GM19468 (cell line): ENCODE measurements at regions not wholly inside any gene's neighbourhood (a gene's known extent, or its start where the extent isn't known, plus 50 kb on each side); places are given as distances from the start of the nearest gene placed in this dataset.

Experiments used
- ATAC-seq: cut with Tn5 transposase; IDR thresholded peaks from one replicate; pipeline ENCODE4 v1.9.1; 2021; ENCODE audit warnings: mild to moderate bottlenecking, moderate library complexity, moderate number of reproducible peaks; ENCODE audit not compliant: unreplicated experiment; ENCODE audit errors: extremely low read depth

- ATAC-seq, result no peak
These were observed 295.8 kb downstream of the GABRB3 start for GRCh38 chr15:26477044-26477443.

GRCh38 chr15:26475554-26475953 is 297.3 kb downstream of the GABRB3 start:
- no peak for ATAC-seq

GRCh38 chr15:26472661-26473060 is 300.2 kb downstream of the GABRB3 start:
- ATAC-seq, result no peak

- ATAC-seq, result no peak
These were observed 310.8 kb downstream of the GABRB3 start for GRCh38 chr15:26461847-26462608.

- ATAC-seq, result no peak
These were observed 312.7 kb downstream of the GABRB3 start for GRCh38 chr15:26460165-26460564.

GRCh38 chr15:26455828-26456227 is 317.0 kb downstream of the GABRB3 start:
- no peak for ATAC-seq

- no peak for ATAC-seq
These were observed 319.0 kb downstream of the GABRB3 start for GRCh38 chr15:26453914-26454313.

GRCh38 chr15:26451995-26452394 is 320.9 kb downstream of the GABRB3 start:
- no peak for ATAC-seq

- no peak for ATAC-seq
These were observed 323.6 kb downstream of the GABRB3 start for GRCh38 chr15:26449291-26449690.

GRCh38 chr15:26443321-26443720 is 329.5 kb downstream of the GABRB3 start:
- no peak for ATAC-seq

- no peak for ATAC-seq
These were observed 330.2 kb downstream of the GABRB3 start for GRCh38 chr15:26442680-26443079.

GRCh38 chr15:26439681-26440080 is 333.2 kb downstream of the GABRB3 start:
- ATAC-seq, result no peak

- no peak for ATAC-seq
These were observed 334.1 kb downstream of the GABRB3 start for GRCh38 chr15:26438718-26439117.

- no peak for ATAC-seq
These were observed 334.6 kb downstream of the GABRB3 start for GRCh38 chr15:26438316-26438715.

- no peak for ATAC-seq
These were observed 339.0 kb downstream of the GABRB3 start for GRCh38 chr15:26433818-26434217.

GRCh38 chr15:26433060-26433459 is 339.8 kb downstream of the GABRB3 start:
- ATAC-seq, result no peak

- ATAC-seq, result no peak
These were observed 351.8 kb downstream of the GABRB3 start for GRCh38 chr15:26421065-26421464.

GRCh38 chr15:26395624-26396023 is 377.2 kb downstream of the GABRB3 start:
- no peak for ATAC-seq

GRCh38 chr15:26394801-26395200 is 378.1 kb downstream of the GABRB3 start:
- ATAC-seq, result no peak

GRCh38 chr15:26392956-26393355 is 379.9 kb downstream of the GABRB3 start:
- no peak for ATAC-seq

- no peak for ATAC-seq
These were observed 381.2 kb downstream of the GABRB3 start for GRCh38 chr15:26391567-26392194.
